ENCODE measurements at regions not wholly inside any gene's neighbourhood (a gene's known extent, or its start where the extent isn't known, plus 50 kb on each side); places are given as distances from the start of the nearest gene placed in this dataset.

GRCh38 chr13:106118050-106118449 lies 417.4 kb downstream of the EFNB2 start:
- no peak for DNase-seq

- no peak for DNase-seq
These were observed 417.8 kb downstream of the EFNB2 start for GRCh38 chr13:106117640-106118039.

DNA sequence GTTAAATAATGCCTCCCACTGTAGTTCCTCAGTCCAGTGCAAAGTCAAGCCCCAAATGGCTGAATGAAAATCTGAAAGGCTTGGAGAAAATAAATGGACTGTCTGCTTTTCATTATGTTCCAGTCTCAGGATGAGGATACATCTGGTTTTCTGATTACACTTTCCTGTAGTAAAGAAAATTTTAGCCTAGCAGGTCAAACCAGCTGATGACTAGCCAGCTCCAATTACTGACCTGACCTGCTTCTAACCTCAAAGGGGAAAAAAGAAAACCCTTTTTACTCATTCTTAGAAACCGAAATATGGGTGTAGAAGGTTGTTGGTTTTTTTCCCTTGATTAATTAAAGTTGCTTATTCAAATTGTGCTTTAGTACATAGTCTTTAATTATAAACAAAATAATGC lies 418.4 kb downstream of the EFNB2 start:
- no peak for DNase-seq

GRCh38 chr13:106115081-106115480 lies 420.4 kb downstream of the EFNB2 start:
- DNase-seq, result no peak

GRCh38 chr13:106113796-106114195 lies 421.7 kb downstream of the EFNB2 start:
- no peak for DNase-seq

GRCh38 chr13:106112191-106112590 lies 423.3 kb downstream of the EFNB2 start:
- no peak for DNase-seq

- DNase-seq, result no peak
These were observed 425.1 kb downstream of the EFNB2 start for GRCh38 chr13:106110241-106110855.

DNA sequence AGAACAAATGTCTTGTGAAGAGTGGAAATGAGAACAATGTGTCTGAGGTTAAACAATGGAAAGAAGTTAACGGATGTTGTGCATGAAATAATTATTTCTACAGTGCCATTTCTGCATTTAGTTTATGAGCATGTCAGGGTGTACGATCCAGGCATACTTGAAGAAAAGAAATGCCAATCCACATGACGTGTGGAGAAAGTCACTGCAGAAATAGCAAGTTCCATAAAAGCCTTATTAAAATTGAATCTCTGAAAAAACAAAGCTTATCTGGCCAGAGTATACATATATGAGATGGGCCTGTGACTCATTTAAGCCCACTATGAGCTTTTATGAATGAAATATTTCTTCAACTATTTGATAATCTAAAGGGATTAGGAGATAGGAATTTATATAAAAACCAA lies 426.1 kb downstream of the EFNB2 start:
- no peak for DNase-seq

GRCh38 chr13:106108346-106108745 lies 427.1 kb downstream of the EFNB2 start:
- DNase-seq, result no peak

GRCh38 chr13:106107061-106107460 lies 428.4 kb downstream of the EFNB2 start:
- no peak for DNase-seq

DNA sequence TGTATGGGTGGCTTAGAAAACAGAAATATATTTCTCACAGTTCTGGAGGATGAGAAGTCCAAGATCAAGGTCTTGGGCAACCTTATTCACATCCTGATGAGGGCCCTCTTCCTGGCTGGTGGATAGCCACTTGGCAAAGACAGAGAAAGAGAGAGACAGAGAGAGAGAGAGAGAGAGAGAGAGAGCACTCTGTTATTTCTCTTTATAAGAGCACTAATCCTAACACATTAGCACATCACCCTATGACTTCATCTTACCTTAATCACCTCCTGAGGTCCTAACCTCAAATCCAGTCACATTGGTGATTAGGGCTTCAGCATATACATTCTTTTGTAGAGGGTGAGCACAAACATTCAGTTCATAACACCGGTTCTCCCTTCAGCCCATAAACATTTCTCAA lies 430.3 kb downstream of the EFNB2 start:
- no peak for DNase-seq

- DNase-seq, result no peak
These were observed 431.1 kb downstream of the EFNB2 start for GRCh38 chr13:106104281-106104901.

DNA sequence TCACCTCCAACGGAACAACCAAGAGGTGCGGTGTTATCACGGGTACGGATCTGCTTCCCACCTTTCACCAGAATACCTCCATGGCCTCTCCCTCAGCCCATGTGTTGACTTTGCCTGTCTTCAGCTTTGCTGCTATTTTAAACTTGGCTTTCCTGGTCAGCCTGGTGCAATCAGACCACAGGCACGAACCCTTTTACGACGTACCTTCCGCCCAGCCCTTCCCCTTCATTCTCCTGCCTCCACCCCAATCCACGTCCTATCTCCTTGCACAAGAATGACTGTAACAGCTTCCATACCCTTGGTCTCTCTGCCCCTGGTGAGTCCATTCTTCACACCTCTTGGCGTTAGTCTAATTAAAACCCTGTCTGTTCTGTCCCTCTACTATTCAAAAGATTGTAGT lies 431.7 kb downstream of the EFNB2 start:
- DNase-seq, result no peak

GRCh38 chr13:106102786-106103185 lies 432.7 kb downstream of the EFNB2 start:
- DNase-seq, result no peak

DNA sequence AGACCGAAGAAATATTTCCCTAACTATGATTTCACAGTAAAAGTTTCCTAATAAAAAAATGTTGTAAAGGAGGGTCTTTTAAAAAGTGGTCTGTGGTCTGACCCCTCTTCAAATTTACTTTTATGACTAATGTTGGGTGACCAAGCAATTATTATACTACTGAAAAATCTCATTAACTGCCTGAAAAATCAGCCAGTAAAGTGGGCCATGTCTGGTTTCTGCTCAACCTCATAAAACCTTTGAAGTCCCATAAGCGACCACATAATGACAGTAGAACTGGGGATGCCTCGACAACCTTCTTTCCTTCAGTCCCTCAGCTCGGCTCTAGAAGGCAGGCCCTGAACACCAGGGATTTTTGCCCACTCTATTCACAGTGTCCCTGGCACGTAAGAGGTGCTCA lies 434.3 kb downstream of the EFNB2 start:
- DNase-seq, result no peak

DNA sequence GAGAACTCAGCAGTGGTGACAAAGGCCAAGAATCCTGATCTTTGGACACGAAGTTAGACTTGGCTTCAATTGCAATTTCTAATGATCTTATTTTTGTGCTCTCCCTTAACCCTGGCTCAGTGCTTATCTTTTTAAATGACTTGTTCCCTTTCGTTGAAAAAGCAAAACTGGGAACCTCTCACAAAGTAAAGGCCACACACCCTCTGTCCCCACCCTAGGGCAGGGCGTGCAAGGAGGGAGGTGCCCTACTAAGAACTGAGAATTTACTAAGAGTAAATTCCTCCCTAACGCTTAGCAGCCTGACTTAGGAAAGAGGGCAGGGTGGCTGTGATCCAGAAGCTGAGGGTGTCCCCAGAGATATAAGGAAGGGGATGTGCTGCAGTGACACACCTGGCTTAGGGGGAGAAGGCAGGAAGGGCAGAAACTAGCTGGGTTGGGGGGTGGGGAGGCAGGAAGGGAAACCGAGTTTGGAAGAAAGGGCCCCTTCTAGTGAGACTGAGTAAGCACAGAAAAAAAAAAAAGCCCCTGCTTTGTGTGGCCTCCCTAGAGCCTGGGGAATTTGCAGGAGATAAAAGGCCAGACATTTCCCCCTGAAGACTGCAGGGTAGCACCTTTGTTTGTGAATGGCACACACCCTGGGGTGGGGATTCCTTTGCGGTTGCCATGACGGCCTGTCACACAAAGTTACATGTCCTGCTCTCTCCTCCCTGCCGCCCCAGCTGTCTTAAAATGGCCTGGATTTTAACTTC lies 435.1 kb downstream of the EFNB2 start:
- no peak for DNase-seq

DNA sequence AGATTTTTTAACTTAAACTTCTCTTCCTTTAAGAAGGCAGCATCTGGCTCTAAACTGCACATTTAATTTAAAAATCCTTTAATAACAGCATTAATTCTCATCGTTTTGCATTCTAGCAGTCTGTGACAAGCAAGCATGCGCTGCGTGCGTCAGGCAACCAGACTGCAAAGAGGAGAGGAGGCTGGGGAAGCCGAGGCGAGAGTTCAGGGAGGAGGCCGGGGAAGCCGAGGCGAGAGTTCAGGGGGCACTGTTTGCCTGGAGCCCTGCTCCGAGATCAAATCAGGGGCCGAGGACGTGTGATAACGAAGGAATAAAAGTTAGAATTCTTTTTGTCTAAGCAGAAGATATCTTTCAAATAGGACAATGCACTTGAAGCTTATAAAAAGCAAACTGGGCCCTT lies 435.7 kb downstream of the EFNB2 start:
- DNase-seq, result no peak

- DNase-seq, result no peak
These were observed 436.7 kb downstream of the EFNB2 start for GRCh38 chr13:106098778-106099177.

DNA sequence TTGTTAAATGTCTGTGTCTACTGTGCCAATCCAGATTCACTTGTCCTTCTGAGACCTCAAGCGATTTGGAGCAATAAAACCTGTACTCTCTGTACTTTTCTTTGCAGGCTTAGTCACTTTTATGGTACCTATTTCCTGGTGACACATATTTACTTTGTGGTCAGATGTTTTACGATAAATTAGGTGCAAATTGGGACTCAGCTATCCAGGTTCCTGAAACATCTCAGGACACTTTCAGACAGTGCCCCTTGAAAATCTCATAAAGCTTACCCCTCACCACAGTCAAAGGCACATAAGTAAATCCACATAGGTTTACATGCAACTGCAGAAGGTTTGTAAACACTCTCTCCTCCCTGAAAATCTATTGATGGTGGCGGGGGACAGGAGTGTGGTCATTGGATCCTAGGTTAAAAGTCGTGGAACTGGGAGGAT lies 438.8 kb downstream of the EFNB2 start:
- DNase-seq, result no peak

GRCh38 chr13:106095919-106096318 lies 439.5 kb downstream of the EFNB2 start:
- no peak for DNase-seq

- DNase-seq, result no peak
These were observed 440.1 kb downstream of the EFNB2 start for GRCh38 chr13:106095406-106095805.

DNA sequence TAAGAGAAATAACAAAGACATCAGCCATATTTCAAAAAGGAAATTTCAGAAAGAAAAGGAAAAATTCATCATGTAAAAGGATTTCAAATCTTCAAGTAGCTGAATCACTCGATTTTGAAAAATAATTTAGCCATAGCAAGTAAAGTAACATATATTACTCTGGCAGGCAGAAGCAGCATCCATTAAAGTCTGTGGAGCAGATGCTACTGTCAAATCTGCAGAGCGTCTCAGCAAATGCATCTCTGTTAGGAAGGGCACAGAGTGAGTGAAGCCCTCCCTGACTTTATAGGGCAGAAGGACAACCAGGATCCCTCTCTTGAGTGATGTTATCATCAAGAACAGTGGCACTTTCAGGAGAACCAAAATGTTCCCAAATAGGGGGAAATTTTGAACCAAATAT lies 445.5 kb downstream of the EFNB2 start:
- no peak for DNase-seq

- DNase-seq, result no peak
These were observed 446.0 kb downstream of the EFNB2 start for GRCh38 chr13:106089261-106089980.

DNA sequence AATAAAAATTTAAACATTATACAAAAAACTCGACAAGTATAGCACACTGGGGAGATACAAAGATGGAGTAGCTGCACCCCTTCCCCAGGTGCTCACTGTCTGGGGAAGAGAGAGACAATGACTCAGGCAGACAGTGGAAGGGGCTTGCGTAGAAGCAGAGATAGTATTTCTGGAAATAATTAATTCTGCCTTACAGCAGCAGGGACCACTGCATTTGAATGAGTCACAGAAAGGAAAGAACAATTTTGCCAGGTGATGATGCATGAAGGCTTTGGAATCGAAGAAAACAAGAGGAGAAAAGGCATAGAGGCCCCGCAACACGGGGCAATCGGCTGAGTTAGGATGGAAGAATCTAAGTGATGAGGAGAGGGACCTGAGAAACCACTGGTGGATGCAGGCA lies 447.4 kb downstream of the EFNB2 start:
- DNase-seq, result no peak

All from inflammatory macrophage treated with lipopolysaccharide for 1 hour (primary cell).